ENCODE measurements at regions not wholly inside any gene's neighbourhood (a gene's known extent, or its start where the extent isn't known, plus 50 kb on each side); places are given as distances from the start of the nearest gene placed in this dataset.

DNA sequence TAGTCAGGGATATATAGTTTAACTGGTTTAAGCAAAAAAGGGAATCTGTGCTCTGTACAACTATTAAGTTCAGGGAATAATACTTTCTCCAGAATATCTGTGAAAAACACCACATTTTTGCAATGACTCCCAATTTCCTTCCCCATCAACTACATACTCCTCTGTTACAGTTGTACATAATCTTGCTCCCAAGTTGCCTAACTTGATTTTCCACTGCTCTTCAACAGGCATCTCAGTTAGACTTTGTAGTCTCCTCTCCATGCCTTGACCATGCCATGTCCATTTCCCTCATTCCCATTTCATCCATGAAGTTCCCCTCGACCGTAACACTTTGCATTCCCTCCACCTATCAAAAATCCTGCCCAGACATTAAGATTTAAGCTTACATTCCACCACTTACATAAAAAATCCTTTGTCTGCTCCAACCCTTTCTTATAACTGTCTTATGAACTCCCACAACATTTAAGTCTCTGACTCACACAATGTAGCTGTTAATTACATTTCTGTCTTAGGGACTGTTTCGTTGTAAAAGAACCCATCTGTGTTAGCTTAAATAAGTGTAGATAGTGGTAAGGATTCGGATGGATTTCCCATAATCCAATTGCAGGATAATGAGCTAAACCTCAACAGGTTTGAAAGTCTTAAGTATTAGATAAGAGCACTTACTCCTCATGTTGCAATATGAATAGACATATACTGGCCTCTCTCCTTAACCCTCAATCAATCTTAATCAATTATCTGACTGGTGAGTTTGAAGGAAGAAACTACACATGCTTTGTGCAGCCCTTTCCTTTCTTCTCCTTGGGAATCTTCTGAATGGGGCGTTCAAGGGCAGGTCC is 156.5 kb downstream of the PAWR start:
- no peaks in the 10 kb centered on the region for H3K27me3 ChIP-seq
- no peaks in the 10 kb centered on the region for H3K36me3 ChIP-seq
- H3K27ac ChIP-seq: no peak overlapping the region
- intact Hi-C loops (cut with DNase I; ENCODE audit: low total_unique reads): no loop called here
- no peak for TF ChIP-seq POLR2A (IDR thresholded peaks at IDR 0.05)
- TF ChIP-seq, protein P1, sequence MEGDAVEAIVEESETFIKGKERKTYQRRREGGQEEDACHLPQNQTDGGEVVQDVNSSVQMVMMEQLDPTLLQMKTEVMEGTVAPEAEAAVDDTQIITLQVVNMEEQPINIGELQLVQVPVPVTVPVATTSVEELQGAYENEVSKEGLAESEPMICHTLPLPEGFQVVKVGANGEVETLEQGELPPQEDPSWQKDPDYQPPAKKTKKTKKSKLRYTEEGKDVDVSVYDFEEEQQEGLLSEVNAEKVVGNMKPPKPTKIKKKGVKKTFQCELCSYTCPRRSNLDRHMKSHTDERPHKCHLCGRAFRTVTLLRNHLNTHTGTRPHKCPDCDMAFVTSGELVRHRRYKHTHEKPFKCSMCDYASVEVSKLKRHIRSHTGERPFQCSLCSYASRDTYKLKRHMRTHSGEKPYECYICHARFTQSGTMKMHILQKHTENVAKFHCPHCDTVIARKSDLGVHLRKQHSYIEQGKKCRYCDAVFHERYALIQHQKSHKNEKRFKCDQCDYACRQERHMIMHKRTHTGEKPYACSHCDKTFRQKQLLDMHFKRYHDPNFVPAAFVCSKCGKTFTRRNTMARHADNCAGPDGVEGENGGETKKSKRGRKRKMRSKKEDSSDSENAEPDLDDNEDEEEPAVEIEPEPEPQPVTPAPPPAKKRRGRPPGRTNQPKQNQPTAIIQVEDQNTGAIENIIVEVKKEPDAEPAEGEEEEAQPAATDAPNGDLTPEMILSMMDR (IDR thresholded peaks at IDR 0.05): no peak
- no peaks in the 10 kb centered on the region for H3K9me3 ChIP-seq
- no peak overlapping the region for H3K4me3 ChIP-seq
- no peak for DNase-seq
- no peaks in the 10 kb centered on the region for H3K4me1 ChIP-seq

DNA sequence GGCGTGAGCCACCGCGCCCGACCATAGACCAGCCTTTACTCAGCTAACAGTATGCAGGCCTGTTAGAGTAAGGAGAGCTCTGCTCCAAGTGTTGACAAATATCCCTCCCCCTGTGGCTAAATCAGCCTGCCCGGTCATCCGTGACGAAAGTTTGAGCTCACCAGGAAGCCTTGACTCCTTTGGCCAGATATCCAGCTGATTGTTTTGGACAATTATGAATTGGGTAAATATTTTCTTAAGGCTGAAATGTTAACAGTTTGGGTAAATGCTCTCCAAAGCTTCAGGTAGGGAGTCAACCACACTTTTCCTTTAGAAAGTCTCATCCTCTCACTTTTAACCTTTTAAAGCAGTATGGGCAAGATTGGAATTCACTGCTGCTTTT is 157.9 kb downstream of the PAWR start:
- no peak for DNase-seq
- Histone ChIP-seq H3K4me1 (no peaks in the 10 kb centered on the region), H3K27me3 (no peaks in the 10 kb centered on the region), H3K36me3 (no peaks in the 10 kb centered on the region), H3K4me3 (no peak overlapping the region), H3K9me3 (no peaks in the 10 kb centered on the region), H3K27ac (no peak overlapping the region)
- intact Hi-C loops (cut with DNase I; ENCODE audit: low total_unique reads): no loop called here
- TF ChIP-seq POLR2A (IDR thresholded peaks at IDR 0.05): no peak
- TF ChIP-seq, protein P1 (IDR thresholded peaks at IDR 0.05): no peak

DNA sequence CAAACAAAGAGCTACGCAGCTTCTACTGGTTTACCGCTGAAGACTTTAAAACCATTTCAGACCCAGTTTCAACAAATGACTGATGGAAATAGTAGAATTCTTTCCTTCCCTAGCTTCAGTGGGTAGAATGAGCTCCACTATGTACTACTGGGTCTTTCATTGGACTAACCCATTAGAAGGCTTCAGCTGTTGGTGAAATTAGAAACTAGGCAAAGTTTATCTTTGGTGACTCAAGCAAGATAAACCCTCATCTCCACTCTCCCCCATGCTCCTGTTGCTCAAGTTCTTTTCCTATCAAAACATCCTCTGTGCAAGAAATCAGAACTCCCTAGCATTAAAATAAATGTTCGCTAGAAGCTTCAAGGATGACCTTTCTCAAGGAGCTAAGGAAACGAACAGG is 159.2 kb downstream of the PAWR start:
- TF ChIP-seq, protein P1 (IDR thresholded peaks at IDR 0.05): no peak
- TF ChIP-seq POLR2A (IDR thresholded peaks at IDR 0.05): no peak
- intact Hi-C loops (cut with DNase I; ENCODE audit: low total_unique reads): no loop called here

DNA sequence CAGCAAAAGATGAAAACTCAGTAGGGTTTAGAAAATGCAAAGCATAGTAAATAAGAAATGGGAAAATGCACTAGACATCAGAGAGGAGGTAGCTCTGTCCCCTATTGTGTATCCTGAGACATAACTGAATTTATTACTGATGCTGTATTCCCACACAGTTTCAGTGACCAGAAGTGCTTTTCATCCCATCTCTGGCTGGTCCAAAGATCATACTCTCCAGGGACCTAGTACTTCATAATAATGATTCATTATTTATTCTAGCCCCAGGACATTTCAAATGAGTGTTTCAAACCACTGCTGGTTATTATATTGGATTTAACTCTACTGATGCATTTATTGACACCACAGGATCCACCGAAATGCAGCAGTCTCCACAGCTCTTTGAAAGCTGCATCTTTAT is 163.3 kb downstream of the PAWR start:
- H3K4me1 ChIP-seq: no peaks in the 10 kb centered on the region
- H3K27me3 ChIP-seq: no peaks in the 10 kb centered on the region
- TF ChIP-seq, protein P1 (IDR thresholded peaks at IDR 0.05): no peak
- no peak for TF ChIP-seq POLR2A (IDR thresholded peaks at IDR 0.05)
- H3K27ac ChIP-seq: no peak overlapping the region
- intact Hi-C loops (cut with DNase I; ENCODE audit: low total_unique reads): no loop called here
- H3K36me3 ChIP-seq: no peaks in the 10 kb centered on the region
- H3K9me3 ChIP-seq: no peaks in the 10 kb centered on the region
- no peak overlapping the region for H3K4me3 ChIP-seq
- no peak for DNase-seq

More for the DNA sequence above, 159.2 kb downstream of the PAWR start:
- no peaks in the 10 kb centered on the region for H3K36me3 ChIP-seq
- no peak overlapping the region for H3K4me3 ChIP-seq
- no peaks in the 10 kb centered on the region for H3K4me1 ChIP-seq
- H3K27me3 ChIP-seq: no peaks in the 10 kb centered on the region
- DNase-seq: no peak
- no peak overlapping the region for H3K27ac ChIP-seq
- no peaks in the 10 kb centered on the region for H3K9me3 ChIP-seq

DNA sequence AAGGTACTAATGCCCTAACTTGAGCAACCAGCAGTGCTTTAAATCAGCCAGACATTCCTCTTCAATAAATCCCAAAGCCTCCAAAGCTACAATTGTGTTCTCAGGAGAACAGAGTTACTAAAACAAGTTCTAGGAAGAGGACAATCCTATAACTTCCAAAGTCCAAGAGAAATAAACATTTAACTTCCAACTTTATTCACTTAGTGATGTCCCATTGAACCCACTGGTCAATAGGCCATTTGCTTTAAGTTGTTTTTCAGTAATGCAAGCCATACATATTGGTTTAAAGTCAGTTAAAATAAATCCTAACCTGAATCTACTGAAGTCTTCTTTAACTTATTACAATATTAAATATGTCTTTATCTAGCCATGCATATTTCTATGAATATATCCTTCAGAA is 165.4 kb downstream of the PAWR start:
- no peaks in the 10 kb centered on the region for H3K27me3 ChIP-seq
- intact Hi-C loops (cut with DNase I; ENCODE audit: low total_unique reads): no loop called here
- no peaks in the 10 kb centered on the region for H3K4me1 ChIP-seq
- H3K9me3 ChIP-seq: no peaks in the 10 kb centered on the region
- no peak overlapping the region for H3K27ac ChIP-seq
- H3K4me3 ChIP-seq: no peak overlapping the region
- TF ChIP-seq, protein P1 (IDR thresholded peaks at IDR 0.05): no peak
- TF ChIP-seq POLR2A (IDR thresholded peaks at IDR 0.05): no peak
- H3K36me3 ChIP-seq: no peaks in the 10 kb centered on the region
- no peak for DNase-seq

All from uterus (tissue), 3 donors.